IMR-90 (cell line): ENCODE measurements at regions not wholly inside any gene's neighbourhood (a gene's known extent, or its start where the extent isn't known, plus 50 kb on each side); places are given as distances from the start of the nearest gene placed in this dataset.

Experiments
- CEBPB ChIP-seq: IDR thresholded peaks from 2 replicates; pipeline ENCODE4 v1.6.1; 2012; ENCODE audit warnings: low read depth, low read length, improper control_type of control experiment
- CHD1 ChIP-seq: IDR thresholded peaks from 2 replicates; pipeline ENCODE4 v1.6.1; 2012; ENCODE audit warnings: low read depth, low read length, improper control_type of control experiment
- CTCF ChIP-seq: conservative IDR thresholded peaks from 2 replicates; pipeline ENCODE4 v1.5.1; 2012; ENCODE audit warnings: mild to moderate bottlenecking, low read depth, low read length, improper control_type of control experiment
- ELK1 ChIP-seq: fragments of 150-350 bp; IDR thresholded peaks from 2 replicates; pipeline ENCODE4 v1.6.1; 2016; ENCODE audit warnings: low read depth, mild to moderate bottlenecking, low read length, moderate library complexity, borderline replicate concordance
- FOS ChIP-seq: fragments of 150-350 bp; IDR thresholded peaks from 2 replicates; pipeline ENCODE4 v1.6.1; 2016; ENCODE audit warnings: low read depth, low read length
- MAFK ChIP-seq: IDR thresholded peaks from 2 replicates; pipeline ENCODE4 v1.6.1; 2012; ENCODE audit warnings: low read depth, low read length, improper control_type of control experiment
- MXI1 ChIP-seq: IDR thresholded peaks from 2 replicates; pipeline ENCODE4 v1.6.1; 2012; ENCODE audit warnings: low read depth, mild to moderate bottlenecking, low read length, moderate library complexity, borderline replicate concordance
- NFE2L2 ChIP-seq: fragments of 150-350 bp; IDR thresholded peaks from 2 replicates; pipeline ENCODE4 v1.6.1; 2016; ENCODE audit warnings: low read depth, mild to moderate bottlenecking, low read length
- POLR2A ChIP-seq: IDR thresholded peaks from 2 replicates; pipeline ENCODE4 v1.6.1; 2012; ENCODE audit warnings: mild to moderate bottlenecking, low read depth, low read length
- RAD21 ChIP-seq: IDR thresholded peaks from 2 replicates; pipeline ENCODE4 v1.6.1; 2012; ENCODE audit warnings: low read length, improper control_type of control experiment
- RCOR1 ChIP-seq: IDR thresholded peaks from 2 replicates; pipeline ENCODE4 v1.6.1; 2012; ENCODE audit warnings: mild to moderate bottlenecking, low read length, improper control_type of control experiment; ENCODE audit not compliant: insufficient replicate concordance
- RFX5 ChIP-seq: IDR thresholded peaks from 2 replicates; pipeline ENCODE4 v1.8.0; 2012; ENCODE audit warnings: low read depth, mild to moderate bottlenecking, low read length, moderate library complexity
- SMC3 ChIP-seq: fragments of 150-350 bp; IDR thresholded peaks from 2 replicates; pipeline ENCODE4 v1.6.1; 2016; ENCODE audit warnings: low read depth, mild to moderate bottlenecking, antibody characterized with exemption, low read length, moderate library complexity
- USF2 ChIP-seq: fragments of 150-350 bp; IDR thresholded peaks from 2 replicates; pipeline ENCODE4 v1.6.1; 2017; ENCODE audit warnings: mild to moderate bottlenecking, antibody characterized with exemption, low read length, low read depth

- TF ChIP-seq POLR2A (no peak), CTCF (no peak), RAD21 (no peak), RFX5 (no peak), FOS (no peak), CEBPB (no peak), MXI1 (no peak), RCOR1 (no peak), SMC3 (no peak), USF2 (no peak), CHD1 (no peak), ELK1 (no peak), MAFK (no peak), NFE2L2 (no peak)
Observed at GRCh38 chr2:76450024-76450475, 739.3 kb upstream of the GCFC2 start.
